ENCODE measurements at regions not wholly inside any gene's neighbourhood (a gene's known extent, or its start where the extent isn't known, plus 50 kb on each side); places are given as distances from the start of the nearest gene placed in this dataset.
"Not testable (repeated sequence)": the region's sequence is repeated elsewhere in the genome, so short reads cannot be mapped to it uniquely, and the experiment has no call there.

DNA sequence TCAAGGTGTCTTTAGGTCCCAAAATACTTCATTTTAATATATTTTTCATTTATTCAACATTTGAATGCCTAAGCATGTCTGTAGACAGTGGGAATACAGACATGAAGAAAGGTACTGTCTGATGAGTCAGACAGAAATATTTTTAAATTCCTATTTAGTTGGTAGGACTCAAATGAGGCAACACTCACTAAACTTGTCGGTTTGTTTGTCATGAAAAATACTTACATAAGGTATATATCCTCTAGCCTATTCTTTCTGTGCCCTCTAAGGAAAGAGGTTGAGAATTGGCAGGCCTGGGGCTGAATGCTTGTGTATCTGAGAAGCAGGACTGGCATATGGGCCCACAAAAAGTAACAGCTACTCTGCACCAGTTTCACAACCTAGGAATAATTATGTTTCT is 423.6 kb upstream of the MDFIC2 start:
- DNase-seq, result no peak

GRCh38 chr3:70734756-70735155 is 422.3 kb upstream of the MDFIC2 start:
- no peak for DNase-seq

DNA sequence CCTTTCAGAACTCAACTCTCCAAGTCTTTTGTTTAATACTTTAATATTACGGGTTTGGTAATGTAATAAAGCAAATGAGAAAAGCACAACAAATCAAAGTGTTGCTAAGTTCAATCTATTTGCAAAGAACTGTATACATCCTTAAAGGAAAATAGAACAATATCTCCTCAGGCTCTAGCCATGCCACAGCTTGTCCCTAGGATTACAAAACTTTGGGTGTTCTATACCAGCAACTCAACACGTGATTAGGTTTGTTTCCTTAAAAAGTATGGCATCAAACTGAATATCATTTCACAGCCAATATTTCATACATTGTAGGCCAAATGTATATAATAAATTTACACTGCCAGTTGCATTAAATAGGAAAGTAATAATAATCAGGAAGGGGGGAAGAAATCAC is 418.6 kb upstream of the MDFIC2 start:
- no peak for DNase-seq

- DNase-seq, result no peak
Observed at GRCh38 chr3:70729845-70730244, 417.4 kb upstream of the MDFIC2 start.

DNA sequence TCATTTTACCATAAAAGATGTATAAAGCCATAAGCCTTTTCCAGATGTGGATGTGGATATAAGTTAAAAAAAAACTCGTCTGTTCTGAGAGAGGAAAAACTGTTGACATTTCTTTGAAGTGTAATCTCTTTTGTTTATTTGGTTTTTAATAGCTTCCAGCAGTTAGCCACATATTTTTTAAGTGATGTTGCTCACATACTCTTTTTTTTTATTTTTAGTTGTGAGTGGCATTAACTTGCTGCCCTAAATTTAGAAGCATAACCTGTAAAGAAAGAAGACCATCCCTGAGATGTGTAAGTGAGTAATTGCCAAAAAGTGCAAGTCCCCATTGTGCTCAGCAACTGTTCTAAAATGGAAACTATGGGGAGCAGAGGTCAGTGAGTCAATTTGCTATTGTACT is 415.9 kb upstream of the MDFIC2 start:
- DNase-seq, result no peak

- DNase-seq, result no peak
Observed at GRCh38 chr3:70726961-70727360, 414.5 kb upstream of the MDFIC2 start.

DNA sequence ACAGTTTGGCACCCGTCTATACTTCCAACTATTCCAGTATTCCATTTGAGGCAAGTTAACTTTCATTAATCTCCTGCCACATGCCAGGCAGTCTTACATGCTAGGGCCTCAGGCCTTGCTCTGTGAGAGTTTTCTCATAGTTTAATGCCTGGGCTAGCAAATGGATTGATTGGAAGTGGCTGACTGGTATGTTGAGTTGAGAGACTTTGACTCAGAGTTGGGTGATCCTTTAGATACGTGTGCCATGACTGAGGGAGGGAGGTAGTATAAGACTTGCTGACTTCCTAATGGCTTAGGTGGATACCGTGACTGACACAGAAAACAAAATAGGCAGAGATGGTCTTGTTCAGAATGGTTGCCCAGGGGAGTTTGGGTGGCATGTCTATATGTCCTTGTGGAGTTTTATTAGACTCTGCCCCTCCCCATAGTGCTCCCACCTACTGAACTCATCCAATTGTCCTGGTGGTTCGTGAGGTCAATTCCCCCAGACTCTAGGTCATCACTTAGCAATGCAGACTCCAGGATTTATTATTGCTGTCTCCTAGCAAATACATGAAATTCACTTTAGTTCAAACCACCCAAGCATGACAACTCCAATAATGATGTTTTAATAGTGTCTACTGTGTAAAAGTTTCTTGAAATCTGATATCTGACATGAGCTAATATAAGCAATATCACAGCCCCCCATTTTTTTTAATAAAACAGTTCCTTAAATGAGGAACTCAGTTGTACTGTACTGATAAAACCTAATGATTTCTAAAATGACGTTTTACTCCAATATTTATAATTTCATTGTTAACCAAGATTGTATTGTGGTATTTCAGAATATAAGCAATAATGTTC is 413.9 kb upstream of the MDFIC2 start:
- DNase-seq, result no peak

DNA sequence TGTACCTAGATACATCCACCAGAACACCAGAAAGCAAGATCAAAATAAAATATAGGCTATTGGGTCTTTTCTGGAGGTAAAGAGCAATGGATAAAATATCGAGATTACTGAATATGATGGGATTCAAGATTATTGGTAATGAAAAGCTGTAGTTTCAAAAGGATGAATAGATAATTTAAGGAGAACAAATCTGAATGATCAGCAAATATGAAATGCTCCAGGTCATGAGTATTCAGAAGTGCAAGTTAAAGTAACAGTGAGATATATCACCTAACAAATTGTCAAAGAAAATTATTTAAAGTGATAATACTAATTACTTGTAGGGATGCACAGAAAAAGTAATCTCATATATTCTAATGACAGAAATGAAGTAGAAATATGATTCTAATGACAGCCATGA is 409.6 kb upstream of the MDFIC2 start:
- DNase-seq, result no peak

DNA sequence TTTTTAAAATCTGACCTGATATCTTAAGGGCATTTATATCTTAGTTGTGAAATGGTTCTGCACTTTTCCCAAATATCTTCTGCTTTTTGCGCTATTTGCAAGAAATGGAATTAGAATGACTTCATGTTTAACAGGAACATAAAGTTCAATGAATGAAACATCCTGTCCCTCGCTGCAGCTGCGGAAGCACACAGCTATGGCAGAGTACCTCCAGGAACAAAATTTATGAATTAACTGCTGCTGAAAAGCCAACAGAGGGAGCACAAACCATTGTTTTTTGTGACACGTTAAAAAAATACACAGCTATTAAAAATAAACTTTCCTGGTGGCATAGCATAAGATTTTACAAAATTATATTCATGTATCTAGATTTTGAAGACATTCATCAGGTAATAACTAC is 404.4 kb upstream of the MDFIC2 start:
- no peak for DNase-seq

DNA sequence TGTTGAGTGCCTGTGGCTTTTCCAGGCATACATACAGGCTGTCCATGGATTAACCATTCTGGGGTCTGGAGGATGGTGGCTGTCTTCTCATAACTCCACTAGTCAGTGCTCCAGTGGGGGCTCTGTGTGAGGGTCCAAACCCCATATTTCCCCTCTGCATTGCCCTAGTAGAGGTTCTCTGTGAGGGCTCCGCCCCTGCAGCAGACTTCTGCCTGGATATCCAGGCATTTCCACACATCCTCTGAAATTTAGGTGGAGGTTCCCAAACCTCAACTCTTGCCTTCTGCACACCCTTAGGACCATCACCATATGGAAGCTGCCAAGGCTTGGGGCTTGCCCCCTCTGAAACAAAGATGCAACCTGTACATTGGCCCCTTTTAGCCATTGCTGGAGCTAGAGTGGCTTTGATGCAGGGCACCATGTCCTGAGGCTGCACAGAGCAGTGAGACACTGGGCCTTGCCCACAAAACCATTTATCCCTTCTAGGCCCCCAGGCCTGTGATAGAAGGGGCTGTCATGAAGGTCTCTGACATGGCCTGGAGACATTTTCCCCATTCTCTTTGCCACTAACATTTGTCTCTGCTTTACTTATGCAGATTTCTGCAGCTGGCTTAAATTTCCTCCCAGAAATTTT is 400.1 kb upstream of the MDFIC2 start:
- DNase-seq, result no peak

DNA sequence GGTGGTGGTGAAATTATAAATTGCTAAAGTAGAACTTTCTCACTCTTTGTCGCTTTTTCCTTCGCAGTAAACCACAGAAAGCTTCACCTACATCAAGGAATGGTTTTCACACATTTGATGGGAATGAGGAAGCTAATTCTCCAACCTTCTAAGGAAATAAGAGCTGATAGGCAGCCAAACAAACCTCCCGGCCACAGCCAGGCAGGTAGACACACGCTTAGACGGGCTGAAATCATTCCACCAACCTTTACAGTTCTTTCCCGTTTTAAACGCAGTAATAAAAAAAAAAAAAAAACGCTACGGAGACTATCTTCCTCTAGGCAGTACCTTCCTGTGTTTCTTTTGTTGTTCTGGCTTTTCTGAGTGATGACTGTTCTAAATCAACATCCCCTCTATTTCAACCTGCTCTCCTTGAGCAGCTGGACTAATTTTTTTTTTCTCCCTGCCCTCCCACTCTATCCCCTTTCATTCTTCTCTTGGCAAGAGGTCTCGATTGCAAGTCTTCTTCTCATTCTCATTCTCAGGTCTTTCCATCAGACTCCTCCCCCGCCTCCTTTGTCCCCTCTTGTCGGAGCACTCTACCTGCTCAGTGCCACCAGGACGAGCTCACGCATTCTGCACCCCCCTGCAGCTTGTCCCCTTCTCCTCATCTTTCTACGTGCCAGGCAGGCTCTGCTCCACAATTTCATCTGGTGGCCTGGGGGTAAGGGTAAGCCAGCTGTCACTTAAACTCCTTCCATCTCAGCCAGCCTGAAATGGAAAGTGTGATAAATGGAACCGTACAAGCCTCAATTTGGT is 391.1 kb upstream of the MDFIC2 start:
- DNase-seq, result no peak

DNA sequence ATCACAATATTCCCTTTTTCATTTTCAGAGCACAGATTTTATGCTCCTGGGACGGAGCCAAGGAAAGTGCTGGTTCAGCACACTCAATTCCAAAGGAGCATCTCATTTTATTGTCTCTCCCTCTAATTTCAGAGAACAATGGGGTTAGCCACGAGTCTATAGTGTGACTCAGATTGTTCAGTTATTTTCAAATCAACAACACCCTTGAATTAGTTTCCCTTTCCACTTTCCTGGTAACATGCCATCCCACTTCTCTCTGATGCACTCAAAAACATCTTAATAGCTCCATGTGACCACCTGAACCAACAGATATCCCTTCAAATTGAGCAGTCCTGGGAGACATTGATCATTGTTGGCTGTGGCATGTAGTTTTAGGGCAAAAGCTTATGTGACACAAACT is 389.7 kb upstream of the MDFIC2 start:
- DNase-seq, result no peak

DNA sequence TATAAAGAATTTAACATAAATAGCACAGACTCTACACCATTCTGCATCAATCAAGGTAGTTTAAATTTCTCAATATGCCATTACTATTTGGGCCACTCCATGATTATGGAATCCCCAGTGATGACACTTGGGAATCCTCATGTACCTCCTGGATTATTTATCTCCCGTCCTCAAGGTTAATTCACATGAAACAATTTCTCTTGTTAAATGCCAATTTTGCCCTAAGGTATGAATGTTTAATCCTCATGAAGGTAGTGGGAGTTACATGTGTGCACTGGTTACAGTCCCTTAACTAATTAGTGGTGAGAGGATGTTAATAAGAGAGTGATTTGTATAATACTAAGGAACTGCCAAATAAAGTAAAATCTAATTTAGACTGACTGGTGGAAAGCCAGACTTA is 372.3 kb upstream of the MDFIC2 start:
- DNase-seq, result no peak

- DNase-seq, result not testable (repeated sequence)
Observed at GRCh38 chr3:70675810-70676209, 363.4 kb upstream of the MDFIC2 start.

DNA sequence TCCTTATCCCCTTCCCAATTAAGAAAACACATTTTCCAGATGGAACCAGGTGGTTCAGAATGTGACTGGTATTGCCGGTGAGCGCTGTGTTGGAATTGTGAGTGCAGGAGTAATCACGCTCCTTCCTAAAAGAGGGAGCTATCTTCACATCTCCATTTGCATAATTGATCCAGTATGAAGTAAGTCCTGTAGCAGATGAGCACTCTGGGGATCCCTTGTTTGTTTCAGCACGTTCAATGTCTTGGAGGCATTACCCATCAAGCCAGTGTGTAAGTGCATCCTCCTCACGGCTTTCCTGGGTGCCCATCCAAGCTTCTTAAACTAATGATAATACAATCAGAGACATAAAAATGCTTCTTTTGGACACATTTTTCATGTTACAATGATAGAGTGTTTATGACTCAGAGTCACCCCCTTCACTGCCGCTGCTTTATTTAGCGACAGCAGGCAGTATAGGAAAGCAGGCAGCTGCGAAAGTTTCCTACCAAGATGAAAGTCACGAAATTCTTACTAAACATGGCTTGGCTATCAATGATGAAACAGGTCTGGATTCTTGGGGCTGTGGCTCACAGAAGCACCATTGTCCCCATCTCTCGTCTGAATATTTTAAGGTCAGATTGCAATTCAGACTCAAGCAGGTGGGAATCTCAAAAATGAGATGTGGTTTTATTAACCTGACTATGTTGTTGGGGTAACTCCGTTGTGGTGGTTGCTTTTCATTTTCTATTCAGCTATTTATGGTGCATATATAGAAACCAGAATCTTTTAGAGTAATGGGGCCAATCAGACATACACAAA is 346.3 kb upstream of the MDFIC2 start:
- no peak for DNase-seq

DNA sequence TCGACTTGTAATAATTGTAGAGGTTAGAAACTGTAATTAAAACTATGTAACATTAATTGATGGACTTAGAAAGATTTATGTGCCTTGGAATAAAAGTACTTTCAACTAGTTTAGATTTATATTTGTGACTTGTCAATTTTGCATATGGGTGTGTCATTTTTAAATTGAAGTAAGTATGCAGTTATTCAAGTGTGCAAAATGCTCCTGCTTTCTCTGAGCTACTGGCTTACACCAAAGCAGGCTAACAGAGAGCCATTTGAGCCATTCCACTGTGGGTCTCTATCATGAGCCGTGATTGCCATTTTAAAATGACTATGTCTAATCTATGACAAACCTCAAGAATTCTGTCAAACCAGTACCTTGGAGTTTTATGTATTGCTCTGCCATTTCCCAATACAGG is 345.0 kb upstream of the MDFIC2 start:
- DNase-seq, result no peak

GRCh38 chr3:70647823-70648222 is 335.4 kb upstream of the MDFIC2 start:
- DNase-seq, result no peak

DNA sequence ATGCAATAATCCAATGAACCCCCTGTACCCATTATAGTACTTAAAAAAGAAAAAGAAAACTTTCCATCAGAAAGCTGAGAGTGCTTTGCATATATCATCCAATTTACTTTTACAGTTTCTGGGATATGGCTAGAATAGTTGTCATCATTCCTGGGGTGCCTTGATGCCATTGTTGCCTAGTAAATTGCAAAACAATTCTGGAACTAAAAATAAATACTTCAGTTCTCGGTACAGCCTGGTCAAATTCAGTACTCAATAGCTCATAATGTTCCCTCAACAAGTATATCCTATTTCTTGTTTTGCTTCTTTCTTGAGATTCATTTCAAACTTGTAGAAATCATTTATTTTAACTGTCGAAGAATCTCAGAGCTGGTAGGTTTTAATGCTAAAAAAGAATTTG is 334.7 kb upstream of the MDFIC2 start:
- DNase-seq, result no peak

DNA sequence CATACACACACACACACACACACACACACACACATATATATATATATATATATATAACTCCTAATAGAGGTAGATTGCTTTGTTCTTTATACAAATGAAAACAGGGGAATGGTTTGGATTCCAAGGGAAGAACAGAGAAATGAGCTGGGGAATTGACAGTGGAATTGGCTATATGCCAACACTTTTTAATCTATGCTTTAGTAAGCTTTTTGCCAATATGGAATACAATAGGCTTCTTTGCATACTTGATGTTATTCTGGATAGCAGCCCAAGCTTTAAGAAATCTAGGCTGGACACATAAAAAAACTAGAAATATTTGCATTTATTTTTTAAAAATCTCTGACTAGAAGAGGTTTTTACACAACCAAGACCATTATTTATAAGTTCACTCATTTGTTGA is 334.2 kb upstream of the MDFIC2 start:
- no peak for DNase-seq

DNA sequence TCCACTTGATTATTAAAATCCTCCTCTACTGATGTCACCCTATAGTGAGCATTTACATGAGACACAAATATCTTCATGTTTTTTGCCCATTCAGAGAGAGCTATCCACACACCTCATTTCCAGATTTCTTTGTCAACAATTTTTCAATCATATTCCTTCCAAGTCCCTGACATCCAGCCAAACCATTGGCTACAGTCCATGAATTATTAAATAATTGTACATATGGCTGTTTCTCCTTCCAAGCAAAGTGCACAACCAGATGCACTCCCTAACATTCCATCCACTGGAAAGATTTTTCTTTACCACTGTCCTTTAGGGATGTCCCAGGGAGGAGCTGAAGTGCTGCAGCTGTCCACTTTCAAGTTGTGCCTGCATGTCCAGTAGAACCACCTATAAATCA is 328.0 kb upstream of the MDFIC2 start:
- no peak for DNase-seq

DNA sequence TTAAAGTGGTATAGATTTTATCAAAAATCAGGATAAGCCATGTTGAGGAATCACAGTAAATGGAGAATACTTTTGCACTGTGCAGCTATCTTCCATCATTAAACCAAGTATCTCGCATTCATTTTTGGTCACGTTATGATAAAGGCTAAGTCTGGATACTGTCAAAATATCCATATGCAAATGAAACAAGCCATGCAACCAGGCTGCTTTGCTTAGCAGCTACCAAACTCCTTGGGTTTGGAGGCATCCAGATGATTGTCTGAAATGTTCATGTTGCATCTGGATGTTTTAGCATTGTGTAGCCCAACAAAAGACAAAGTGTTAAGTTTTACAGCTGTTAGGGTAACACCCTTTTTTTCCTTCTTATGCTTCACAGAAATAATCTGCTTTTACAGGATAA is 322.9 kb upstream of the MDFIC2 start:
- DNase-seq, result no peak

- no peak for DNase-seq
Observed at GRCh38 chr3:70631716-70632307, 319.4 kb upstream of the MDFIC2 start.

DNA sequence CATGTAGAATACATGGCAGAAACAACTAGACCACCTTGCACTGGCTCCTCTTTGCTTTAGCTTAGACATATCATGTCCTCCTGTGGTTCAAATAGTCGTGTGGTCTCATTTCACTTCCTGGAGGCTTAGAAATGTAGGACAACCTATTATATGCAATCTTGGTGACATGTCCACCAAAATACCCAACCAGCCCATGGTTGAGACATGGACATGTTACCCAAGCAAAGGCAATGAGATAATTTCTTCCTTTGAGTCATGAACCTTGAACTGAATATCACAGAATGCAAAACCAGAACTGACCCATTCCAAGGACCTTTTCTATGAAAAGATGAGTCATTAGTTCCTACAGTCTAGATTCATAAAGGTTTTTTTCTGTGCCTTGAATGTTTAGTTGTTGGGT is 309.0 kb upstream of the MDFIC2 start:
- no peak for DNase-seq

Data from NCI-H2029 treated with DMSO at 0.1 percent for 48 hours (cell line).